AG04450 (cell line): ENCODE measurements at regions not wholly inside any gene's neighbourhood (a gene's known extent, or its start where the extent isn't known, plus 50 kb on each side); places are given as distances from the start of the nearest gene placed in this dataset.
A peak's percentile ranks its signal among the peaks of the same experiment; 100 is the strongest.

ENCODE experiments used
- CTCF ChIA-PET: fragments of 300-600, 350-600 bp; formaldehyde crosslinking; extraction: SDS; loops from one replicate; lab custom pipeline; 2022; ENCODE audit warnings: antibody characterized with exemption, inconsistent platforms; lab: Charles Lee
- POLR2A ChIA-PET: fragments of 350-600 bp; formaldehyde crosslinking; extraction: SDS; loops from one replicate; lab custom pipeline; 2021; ENCODE audit warnings: antibody characterized with exemption, inconsistent platforms; lab: Yijun Ruan, JAX
- DNase-seq: peaks from one replicate; pipeline ENCODE4 v3.0.0-alpha.2; 2011; ENCODE audit warnings: low read depth, low spot score
- H3K27ac ChIP-seq: one replicate; pipeline ENCODE4 v1.5.1; 2012; ENCODE audit warnings: low read depth, low read length, control low read depth
- H3K27me3 ChIP-seq: one replicate; pipeline ENCODE4 v1.6.0; 2012; ENCODE audit warnings: low read length; ENCODE audit not compliant: control insufficient read depth, insufficient read depth
- H3K4me3 ChIP-seq: 2 replicates; pipeline ENCODE4 v1.5.1; 2011; ENCODE audit warnings: mild to moderate bottlenecking, low read depth, low read length, control low read depth
- H3K9me3 ChIP-seq: 2 replicates; pipeline ENCODE4 v1.5.1; 2012; ENCODE audit warnings: low read length; ENCODE audit not compliant: control insufficient read depth, insufficient read depth
- TF ChIP-seq, protein P1 (sequence below): IDR thresholded peaks from 2 replicates; pipeline ENCODE4 v1.5.1; 2011; ENCODE audit warnings: low read depth, low read length, control low read depth, inconsistent platforms

DNA sequence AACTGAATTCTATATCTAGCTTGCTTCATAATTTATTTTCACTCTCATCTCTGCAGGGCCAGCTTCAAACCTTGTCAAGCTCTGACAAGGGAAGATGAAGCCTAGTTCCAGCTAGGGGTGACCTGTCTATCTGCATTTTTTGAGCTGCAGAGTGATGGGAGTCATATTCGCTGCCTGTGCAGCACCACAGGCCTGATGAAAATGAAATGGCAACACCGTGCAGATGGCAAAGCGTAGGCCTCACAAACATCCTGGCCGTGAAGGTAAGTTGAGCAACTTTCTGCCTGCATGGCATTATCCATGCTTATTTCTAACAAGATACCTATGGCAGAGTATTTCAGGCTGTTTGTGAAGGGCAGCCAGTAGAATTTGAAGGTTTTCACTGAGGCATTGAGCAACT lies 86.4 kb upstream of the C1QTNF9B start:
- CTCF ChIA-PET = interaction anchor here (0.6 to 2.5 kb wide), 2 partner anchors 11 to 24 kb away, joined by 3 to 16 read pairs; no protein-coding TSS in a partner anchor

DNA sequence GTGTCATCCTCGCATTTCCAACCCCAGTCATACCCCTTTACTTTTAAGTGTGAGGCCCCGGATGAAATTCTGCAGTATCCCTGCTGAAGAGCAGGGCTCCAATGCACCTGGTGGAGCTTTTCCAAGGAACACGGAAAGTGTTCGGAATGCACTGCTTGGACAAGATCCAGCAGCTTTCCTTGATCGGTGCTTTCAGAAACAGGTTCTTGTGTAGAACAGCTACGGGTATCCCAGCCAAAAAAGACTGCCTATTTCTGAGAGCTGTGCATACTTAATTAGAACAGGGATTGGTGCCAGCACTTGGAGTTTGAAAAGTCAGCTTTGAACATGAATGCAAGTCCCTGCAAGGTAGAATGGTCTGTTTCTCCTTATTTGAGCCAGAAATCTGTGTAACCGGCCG lies 87.2 kb upstream of the C1QTNF9B start:
- DNase-seq = no peak
- no peaks in the 10 kb centered on the region for H3K27me3 ChIP-seq
- H3K9me3 ChIP-seq = no peaks in the 10 kb centered on the region; the same call in 1 of the 2 replicates
- ChIA-PET CTCF (interaction anchor here (1.6 kb wide), 1 partner anchor 24 kb away, joined by 5 read pairs; no protein-coding TSS in a partner anchor), POLR2A (no interaction called here)
- TF ChIP-seq, protein P1, sequence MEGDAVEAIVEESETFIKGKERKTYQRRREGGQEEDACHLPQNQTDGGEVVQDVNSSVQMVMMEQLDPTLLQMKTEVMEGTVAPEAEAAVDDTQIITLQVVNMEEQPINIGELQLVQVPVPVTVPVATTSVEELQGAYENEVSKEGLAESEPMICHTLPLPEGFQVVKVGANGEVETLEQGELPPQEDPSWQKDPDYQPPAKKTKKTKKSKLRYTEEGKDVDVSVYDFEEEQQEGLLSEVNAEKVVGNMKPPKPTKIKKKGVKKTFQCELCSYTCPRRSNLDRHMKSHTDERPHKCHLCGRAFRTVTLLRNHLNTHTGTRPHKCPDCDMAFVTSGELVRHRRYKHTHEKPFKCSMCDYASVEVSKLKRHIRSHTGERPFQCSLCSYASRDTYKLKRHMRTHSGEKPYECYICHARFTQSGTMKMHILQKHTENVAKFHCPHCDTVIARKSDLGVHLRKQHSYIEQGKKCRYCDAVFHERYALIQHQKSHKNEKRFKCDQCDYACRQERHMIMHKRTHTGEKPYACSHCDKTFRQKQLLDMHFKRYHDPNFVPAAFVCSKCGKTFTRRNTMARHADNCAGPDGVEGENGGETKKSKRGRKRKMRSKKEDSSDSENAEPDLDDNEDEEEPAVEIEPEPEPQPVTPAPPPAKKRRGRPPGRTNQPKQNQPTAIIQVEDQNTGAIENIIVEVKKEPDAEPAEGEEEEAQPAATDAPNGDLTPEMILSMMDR = no peak
- H3K27ac ChIP-seq = no peak overlapping the region
- no peak overlapping the region for H3K4me3 ChIP-seq

More for the DNA sequence above, 86.4 kb upstream of the C1QTNF9B start:
- no peaks in the 10 kb centered on the region for H3K27me3 ChIP-seq
- no peak overlapping the region for H3K27ac ChIP-seq
- no peaks in the 10 kb centered on the region; the same call in 1 of the 2 replicates for H3K9me3 ChIP-seq
- H3K4me3 ChIP-seq = no peak overlapping the region
- TF ChIP-seq, protein P1 = no peak
- POLR2A ChIA-PET = no interaction called here
- DNase-seq = no peak

DNA sequence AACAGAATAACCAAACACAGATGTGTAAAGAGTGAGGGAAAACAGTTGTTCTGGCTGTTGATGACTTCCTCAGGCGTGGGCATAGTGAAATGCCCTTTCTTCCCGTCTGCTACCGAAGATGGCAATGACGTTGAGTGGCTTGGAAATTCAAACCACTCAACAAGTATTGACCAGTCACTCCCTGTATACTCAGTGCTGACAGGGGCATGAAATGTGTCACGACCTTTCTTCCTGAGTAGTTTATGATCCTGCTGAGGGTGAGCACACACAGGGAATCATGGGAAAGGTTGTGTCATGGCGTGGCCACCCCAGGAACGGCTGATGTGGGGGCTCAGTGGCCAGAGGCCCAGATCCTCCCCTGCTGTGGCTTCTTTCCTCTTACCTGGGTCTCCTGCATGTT lies 87.8 kb upstream of the C1QTNF9B start:
- CTCF ChIA-PET = interaction anchor here (1.6 kb wide), 1 partner anchor 24 kb away, joined by 5 read pairs; no protein-coding TSS in a partner anchor
- no peak overlapping the region for H3K27ac ChIP-seq
- no peak for DNase-seq
- H3K9me3 ChIP-seq = no peaks in the 10 kb centered on the region; the same call in 1 of the 2 replicates
- POLR2A ChIA-PET = no interaction called here
- no peaks in the 10 kb centered on the region for H3K27me3 ChIP-seq
- no peak overlapping the region for H3K4me3 ChIP-seq
- TF ChIP-seq, protein P1 = no peak

GRCh38 chr13:23985839-23986238 lies 88.5 kb upstream of the C1QTNF9B start:
- TF ChIP-seq, protein P1 = no peak
- no peak for DNase-seq
- POLR2A ChIA-PET = no interaction called here
- no peaks in the 10 kb centered on the region for H3K27me3 ChIP-seq
- H3K9me3 ChIP-seq = no peaks in the 10 kb centered on the region
- peak overlapping the region; percentile 79 for H3K27ac ChIP-seq
- CTCF ChIA-PET = interaction anchor here (0.5 to 1.6 kb wide), 3 partner anchors 25 to 243 kb away, joined by 3 to 5 read pairs (median 3); no protein-coding TSS in a partner anchor
- H3K4me3 ChIP-seq = no peak overlapping the region

DNA sequence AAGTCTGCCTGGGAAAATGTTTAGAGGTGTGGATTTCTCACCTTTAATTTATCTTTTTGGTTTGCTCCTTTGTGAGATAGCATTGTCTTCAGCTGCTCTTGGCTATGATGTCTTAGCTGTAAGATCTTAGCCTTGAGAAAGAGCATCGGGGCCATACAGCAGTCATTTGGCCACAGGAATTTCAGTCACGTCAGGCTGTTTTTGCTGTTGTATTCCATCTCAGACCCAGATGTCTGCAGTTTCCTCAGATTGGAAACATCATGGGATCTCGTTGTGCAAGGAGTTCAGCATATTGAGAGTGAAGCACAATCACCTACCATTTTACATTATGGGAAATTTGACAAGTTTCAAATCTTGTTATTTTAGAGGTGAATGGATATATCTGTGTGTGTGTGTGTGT lies 89.3 kb upstream of the C1QTNF9B start:
- Histone ChIP-seq H3K9me3 (no peaks in the 10 kb centered on the region), H3K27ac (peak overlapping the region; percentile 79), H3K4me3 (no peak overlapping the region), H3K27me3 (no peaks in the 10 kb centered on the region)
- ChIA-PET CTCF (interaction anchor here (0.5 to 1.5 kb wide), 5 partner anchors 26 to 242 kb away, joined by 3 read pairs; no protein-coding TSS in a partner anchor), POLR2A (interaction anchor here (0.6 kb wide), 1 partner anchor 10 kb away, joined by 6 read pairs; no protein-coding TSS in a partner anchor)
- peak; percentile 88 for DNase-seq
- TF ChIP-seq, protein P1 = no peak
